Transverse colon (tissue), 4 donors: ENCODE measurements at regions not wholly inside any gene's neighbourhood (a gene's known extent, or its start where the extent isn't known, plus 50 kb on each side); places are given as distances from the start of the nearest gene placed in this dataset.

Experiments
- DNase-seq: peaks from one replicate; pipeline ENCODE4 v3.0.0-alpha.2; 2019
- H3K27ac ChIP-seq, 4 donors: fragments of 200-600 bp; sonication (generic); 2 replicates each; pipeline ENCODE4 v1.5.1; 2016 to 2018; ENCODE audit warnings: inconsistent platforms in 4 of 4
- H3K27me3 ChIP-seq: fragments of 200-600 bp; sonication (generic); 2 replicates; pipeline ENCODE4 v1.5.1; 2017; ENCODE audit warnings: inconsistent platforms
- H3K36me3 ChIP-seq, 4 donors: fragments of 200-600 bp; sonication (generic); 2 replicates each; pipeline ENCODE4 v1.5.1; 2017 to 2019; ENCODE audit warnings: inconsistent platforms in 4 of 4
- H3K4me1 ChIP-seq, 4 donors: fragments of 200-600 bp; sonication (generic); 2 replicates each; pipeline ENCODE4 v1.5.1; 2017 to 2020; ENCODE audit warnings: inconsistent platforms in 4 of 4
- H3K4me3 ChIP-seq, 4 donors: fragments of 200-600 bp; sonication (generic); 1 replicate in 1 of 4; 2 replicates in 3 of 4; pipeline versions ENCODE4 v1.5.1 to v1.6.1; 2017 to 2019; ENCODE audit warnings: inconsistent platforms in 4 of 4
- H3K9me3 ChIP-seq, 2 donors: fragments of 200-600 bp; sonication (generic); 2 replicates each; pipeline ENCODE4 v1.5.1; 2017 to 2019; ENCODE audit warnings: inconsistent platforms in 2 of 2
- EP300 ChIP-seq: sonication (generic); formaldehyde crosslinking; IDR thresholded peaks from one replicate; pipeline ENCODE4 v1.6.1; 2017; ENCODE audit warnings: antibody characterized with exemption, low read depth
- POLR2A ChIP-seq: fragments of 450-650 bp; IDR thresholded peaks from one replicate; pipeline ENCODE4 v1.6.1; 2016; ENCODE audit warnings: antibody characterized with exemption, mild to moderate bottlenecking, moderate library complexity
- POLR2AphosphoS5 ChIP-seq, 3 donors: sonication (generic); formaldehyde crosslinking; IDR thresholded peaks; one replicate each; pipeline ENCODE4 v1.6.1; 2016; ENCODE audit warnings: antibody characterized with exemption in 3 of 3
- WGBS, 2 donors: methylation state at CpG; one replicate each; pipeline ENCODE4 v1.1.5; 2018; ENCODE audit warnings: low coverage in 1 of 2; 5-methylcytosine and 5-hydroxymethylcytosine counted together
- in situ Hi-C, 4 donors: fragments of 200-750 bp; cut with MboI; loops; one replicate each; pipeline versions ENCODE4 v1.15.0 to v1.15.1; 2017; ENCODE audit warnings: low sequenced_read_pairs in 3 of 4, low pct_ligation_motif_present in 1 of 4, low pct_unique_long_range_greater_than_20kb in 1 of 4
- intact Hi-C: fragments of 100-400 bp; cut with DNase I; formaldehyde crosslinking; loops from one replicate; pipeline ENCODE4 v1.15.1; 2023; ENCODE audit warnings: low total_unique reads
- TF ChIP-seq, protein P1 (sequence below), 5 experiments: fragments of 200-600 bp in 3 of 5; fragments of 450-650 bp in 2 of 5; sonication (generic) in 3 of 5; IDR thresholded peaks; 1 replicate in 2 of 5; 2 replicates in 3 of 5; pipeline ENCODE4 v1.5.1; 2016 to 2017; ENCODE audit warnings: antibody characterized with exemption in 5 of 5, inconsistent platforms in 3 of 5, mild to moderate bottlenecking in 2 of 5, moderate library complexity in 1 of 5

DNA sequence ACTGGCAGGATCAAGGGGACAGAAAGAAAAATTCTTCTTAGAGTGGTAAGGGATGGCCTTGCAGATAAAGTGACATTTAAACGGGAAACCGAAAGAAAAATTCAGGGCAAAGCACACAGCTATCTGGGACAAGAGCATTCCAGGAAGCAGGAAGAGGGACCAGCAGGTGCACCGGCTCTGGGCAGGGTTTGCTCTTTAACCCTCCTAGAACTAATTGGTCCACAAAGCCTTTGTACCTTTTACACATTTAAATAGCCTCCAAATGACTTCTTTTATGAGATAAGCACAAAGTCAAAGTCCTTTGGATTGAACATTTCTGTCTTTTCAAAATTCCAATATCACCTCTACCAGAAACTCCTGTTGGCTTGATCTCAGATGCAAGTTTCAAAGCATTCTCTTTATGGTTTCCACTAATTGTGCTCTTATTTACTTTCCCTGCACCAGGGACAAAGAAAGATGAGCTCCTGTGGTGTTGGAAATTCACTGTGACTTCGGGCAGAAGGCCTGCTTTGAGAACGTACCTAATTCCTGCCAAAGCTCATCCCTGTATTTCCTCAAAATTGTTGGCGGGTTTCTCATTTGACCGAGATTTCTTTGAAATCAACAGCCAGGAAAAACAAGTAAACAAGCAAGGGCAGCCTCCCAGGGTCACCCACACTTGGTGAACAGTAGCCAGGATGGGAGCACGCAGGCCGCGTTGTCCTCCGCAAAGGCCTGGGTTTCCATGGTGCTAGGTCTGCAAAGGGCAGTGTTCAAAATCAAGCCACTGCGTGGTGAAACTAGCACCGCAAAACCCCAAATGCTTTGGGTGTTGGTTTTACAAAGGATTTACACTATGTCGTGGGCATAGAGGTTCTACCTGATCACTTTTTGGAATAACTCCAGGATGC lies 98.6 kb downstream of the IRS2 start:
- intact Hi-C loops = no loop called here
- peak; percentile 77 for DNase-seq
- Histone ChIP-seq H3K9me3 (no peaks in the 10 kb centered on the region), H3K27me3 (no peaks in the 10 kb centered on the region), H3K4me3 (no peak overlapping the region), H3K4me1 (peaks cover 0 to 55% (median 24%) of the 10 kb centered on the region in 4 donors), H3K27ac (peak overlapping the region; percentile 83 to 88 (median 86)), H3K36me3 (no peaks in the 10 kb centered on the region)
- TF ChIP-seq POLR2AphosphoS5 (IDR thresholded peaks at IDR 0.05) = peak in 2 of 3 donors; percentile 21 to 62
- no peak for TF ChIP-seq POLR2A
- no peak for TF ChIP-seq EP300
- TF ChIP-seq, protein P1, sequence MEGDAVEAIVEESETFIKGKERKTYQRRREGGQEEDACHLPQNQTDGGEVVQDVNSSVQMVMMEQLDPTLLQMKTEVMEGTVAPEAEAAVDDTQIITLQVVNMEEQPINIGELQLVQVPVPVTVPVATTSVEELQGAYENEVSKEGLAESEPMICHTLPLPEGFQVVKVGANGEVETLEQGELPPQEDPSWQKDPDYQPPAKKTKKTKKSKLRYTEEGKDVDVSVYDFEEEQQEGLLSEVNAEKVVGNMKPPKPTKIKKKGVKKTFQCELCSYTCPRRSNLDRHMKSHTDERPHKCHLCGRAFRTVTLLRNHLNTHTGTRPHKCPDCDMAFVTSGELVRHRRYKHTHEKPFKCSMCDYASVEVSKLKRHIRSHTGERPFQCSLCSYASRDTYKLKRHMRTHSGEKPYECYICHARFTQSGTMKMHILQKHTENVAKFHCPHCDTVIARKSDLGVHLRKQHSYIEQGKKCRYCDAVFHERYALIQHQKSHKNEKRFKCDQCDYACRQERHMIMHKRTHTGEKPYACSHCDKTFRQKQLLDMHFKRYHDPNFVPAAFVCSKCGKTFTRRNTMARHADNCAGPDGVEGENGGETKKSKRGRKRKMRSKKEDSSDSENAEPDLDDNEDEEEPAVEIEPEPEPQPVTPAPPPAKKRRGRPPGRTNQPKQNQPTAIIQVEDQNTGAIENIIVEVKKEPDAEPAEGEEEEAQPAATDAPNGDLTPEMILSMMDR (IDR thresholded peaks at IDR 0.05) = no peak
- in situ Hi-C loops = no loop called here
- WGBS, 2 donors = 38 to 60% methylated on average over 7 to 14 of the region's 14 CpGs

DNA sequence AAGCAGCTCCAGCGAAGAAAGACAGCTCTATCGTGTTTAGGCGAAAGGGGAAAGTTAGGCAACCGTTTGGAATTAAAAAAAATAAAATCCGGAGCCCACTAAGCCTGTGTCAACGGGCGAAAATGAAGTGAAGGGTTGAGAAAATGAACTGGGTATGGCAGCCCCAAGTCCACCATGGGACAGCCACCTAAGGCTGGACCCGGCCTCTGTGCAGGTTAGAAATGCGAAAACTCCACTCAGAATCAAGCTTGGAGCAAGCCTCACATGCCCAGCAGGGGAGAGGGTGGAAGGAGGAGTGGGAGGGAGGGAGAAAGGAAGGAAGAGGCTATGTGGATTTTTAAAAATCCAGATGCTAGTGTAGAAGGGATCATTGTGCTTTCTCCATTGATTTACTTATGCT lies 101.2 kb downstream of the IRS2 start:
- TF ChIP-seq, protein P1 (IDR thresholded peaks at IDR 0.05) = peak in 1 of 5 experiments; percentile 21
- no peak for TF ChIP-seq EP300
- TF ChIP-seq POLR2AphosphoS5 (IDR thresholded peaks at IDR 0.05) = no peak
- intact Hi-C loops (no loop called here), in situ Hi-C loops (no loop called here)
- H3K27me3 ChIP-seq = no peaks in the 10 kb centered on the region
- H3K27ac ChIP-seq = peak overlapping the region; percentile 84 to 88 (median 86)
- 36 to 59% methylated on average over 7 to 9 of the region's 9 CpGs for WGBS, 2 donors
- H3K4me3 ChIP-seq = peak overlapping the region in 1 of 4 donors; percentile 34
- H3K36me3 ChIP-seq = no peaks in the 10 kb centered on the region
- peaks cover 0 to 55% (median 24%) of the 10 kb centered on the region in 4 donors for H3K4me1 ChIP-seq
- no peak for DNase-seq
- no peaks in the 10 kb centered on the region for H3K9me3 ChIP-seq

DNA sequence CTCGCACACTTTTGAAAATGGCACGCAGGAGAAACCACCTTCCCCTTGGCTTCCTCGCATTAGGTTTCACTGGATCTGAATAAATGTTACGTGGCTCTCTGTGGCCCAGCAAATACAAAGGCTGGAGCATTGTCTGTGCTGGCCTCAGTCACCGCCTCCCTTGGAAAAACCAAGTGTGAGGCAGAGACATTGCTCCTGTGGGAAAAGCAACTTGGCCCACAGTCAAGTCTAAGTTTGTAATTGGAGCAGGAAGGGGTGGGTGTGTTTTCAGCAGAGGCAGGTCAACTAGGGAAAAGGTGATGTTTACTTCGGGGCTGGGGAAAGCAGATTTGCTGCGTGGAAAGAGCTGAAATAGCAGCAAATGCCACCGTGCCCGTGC lies 101.6 kb downstream of the IRS2 start:
- Histone ChIP-seq H3K27me3 (no peaks in the 10 kb centered on the region), H3K36me3 (no peaks in the 10 kb centered on the region), H3K4me1 (peaks cover 0 to 55% (median 24%) of the 10 kb centered on the region in 4 donors), H3K27ac (peak overlapping the region; percentile 84 to 88 (median 86)), H3K9me3 (no peaks in the 10 kb centered on the region), H3K4me3 (peak overlapping the region in 1 of 4 donors; percentile 34)
- in situ Hi-C loops = no loop called here
- peak; percentile 74 for DNase-seq
- TF ChIP-seq POLR2AphosphoS5 (IDR thresholded peaks at IDR 0.05) (peak in 2 of 3 donors; percentile 42 to 54), EP300 (no peak), POLR2A (peak; percentile 55)
- TF ChIP-seq, protein P1 (IDR thresholded peaks at IDR 0.05) = no peak
- 38 to 55% methylated on average over 8 to 9 of the region's 9 CpGs for WGBS, 2 donors
- intact Hi-C loops = loop anchor here (5.0 kb wide), 1 partner anchor 667 kb away; no protein-coding TSS in a partner anchor

DNA sequence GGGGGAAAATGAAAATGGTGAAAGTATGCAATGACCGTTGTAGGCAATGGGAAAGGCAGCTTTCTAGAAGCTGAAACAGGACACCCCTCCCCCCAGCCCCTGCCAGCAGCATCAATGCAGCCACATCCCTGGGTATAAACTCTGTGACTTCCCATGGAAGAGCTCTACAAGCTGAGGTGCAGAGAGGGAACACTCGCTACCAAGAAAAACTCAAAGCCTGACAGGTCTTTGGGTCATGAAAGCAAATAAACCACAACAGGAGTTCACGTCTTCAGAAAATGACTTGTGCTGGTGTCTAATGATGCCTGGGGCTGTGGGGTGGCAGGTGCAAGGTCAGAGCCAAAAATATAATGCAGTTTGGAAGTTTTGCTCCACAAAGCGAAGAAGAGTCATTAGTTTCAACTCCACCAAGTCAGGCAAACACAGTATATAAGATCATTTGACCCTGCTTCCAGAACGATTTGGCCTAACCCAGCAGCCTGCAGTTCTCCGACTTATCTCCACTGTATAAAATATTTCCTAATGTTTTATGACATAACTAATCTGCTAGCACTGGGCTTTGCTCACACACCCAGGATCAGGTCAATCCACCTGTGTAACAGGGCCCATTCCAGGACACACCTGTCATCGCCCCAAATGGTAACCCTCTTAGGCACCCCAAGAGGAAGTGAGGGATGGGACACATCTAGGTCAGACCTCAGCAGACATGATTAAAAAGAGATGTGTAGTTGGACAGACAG lies 102.1 kb downstream of the IRS2 start:
- no peaks in the 10 kb centered on the region for H3K36me3 ChIP-seq
- peak; percentile 60 for DNase-seq
- no peaks in the 10 kb centered on the region for H3K9me3 ChIP-seq
- no peaks in the 10 kb centered on the region for H3K27me3 ChIP-seq
- H3K4me3 ChIP-seq = no peak overlapping the region
- TF ChIP-seq, protein P1 (IDR thresholded peaks at IDR 0.05) = no peak
- TF ChIP-seq EP300 (no peak), POLR2AphosphoS5 (IDR thresholded peaks at IDR 0.05) (no peak), POLR2A (no peak)
- H3K4me1 ChIP-seq = peaks cover 0 to 55% (median 24%) of the 10 kb centered on the region in 4 donors
- intact Hi-C loops = loop anchor here (5.0 kb wide), 1 partner anchor 668 kb away; no protein-coding TSS in a partner anchor
- 37 to 47% methylated on average over 6 to 7 of the region's 7 CpGs for WGBS, 2 donors
- peak overlapping the region; percentile 84 to 88 (median 86) for H3K27ac ChIP-seq
- in situ Hi-C loops = no loop called here
